Neural crest cell (in vitro differentiated cells): ENCODE measurements at regions not wholly inside any gene's neighbourhood (a gene's known extent, or its start where the extent isn't known, plus 50 kb on each side); places are given as distances from the start of the nearest gene placed in this dataset. TPM values are rescaled to one million over a fixed set of nuclear protein-coding genes. Genes with fewer than 3 reads are reported as not detected.

Experiments used
- DNase-seq: peaks from one replicate; pipeline ENCODE4 v3.0.0; 2021; ENCODE audit warnings: low read depth, mixed read lengths, low spot score
- H3K27ac Mint-ChIP-seq: one replicate; pipeline ENCODE4 v1.8.0; 2021; ENCODE audit warnings: mild to moderate bottlenecking, mixed read lengths; ENCODE audit not compliant: unreplicated experiment
- H3K27me3 Mint-ChIP-seq: 2 replicates; pipeline ENCODE4 v1.8.0; 2021; ENCODE audit warnings: low read depth, mild to moderate bottlenecking, mixed read lengths
- H3K36me3 Mint-ChIP-seq: 2 replicates; pipeline ENCODE4 v1.8.0; 2021; ENCODE audit warnings: low read depth, mild to moderate bottlenecking, mixed read lengths
- H3K4me1 Mint-ChIP-seq: 2 replicates; pipeline ENCODE4 v1.8.0; 2021; ENCODE audit warnings: mixed read lengths
- H3K4me3 Mint-ChIP-seq: one replicate; pipeline ENCODE4 v1.8.0; 2021; ENCODE audit warnings: mild to moderate bottlenecking, mixed read lengths
- H3K9me3 Mint-ChIP-seq: 2 replicates; pipeline ENCODE4 v1.8.0; 2021; ENCODE audit warnings: mixed read lengths
- CTCF ChIP-seq: fragments of 200-600 bp; sonication (generic); conservative IDR thresholded peaks from 2 replicates; pipeline ENCODE4 v1.5.0; 2021; ENCODE audit warnings: antibody characterized with exemption, mild to moderate bottlenecking
- microRNA-seq: library from miRNA; unstranded; fragments of <30 nt; microRNA quantifications from one replicate; pipeline ENCODE4, GENCODE V29; 2020

GRCh38 chr13:61470786-61471185, 55.1 kb upstream of the PCDH20 start:
- Mint-ChIP-seq H3K27me3 (no peaks in the 10 kb centered on the region), H3K4me1 (no peaks in the 10 kb centered on the region), H3K4me3 (no peak overlapping the region), H3K9me3 (no peaks in the 10 kb centered on the region), H3K27ac (no peak overlapping the region), H3K36me3 (no peaks in the 10 kb centered on the region)
- no peak for TF ChIP-seq CTCF
- DNase-seq: no peak

GRCh38 chr13:61466280-61466679, 50.6 kb upstream of the PCDH20 start:
- H3K36me3 Mint-ChIP-seq: no peaks in the 10 kb centered on the region
- DNase-seq: no peak
- no peak overlapping the region for H3K27ac Mint-ChIP-seq
- H3K4me3 Mint-ChIP-seq: no peak overlapping the region
- no peaks in the 10 kb centered on the region for H3K27me3 Mint-ChIP-seq
- TF ChIP-seq CTCF: peak; percentile 37
- H3K4me1 Mint-ChIP-seq: no peaks in the 10 kb centered on the region
- no peaks in the 10 kb centered on the region for H3K9me3 Mint-ChIP-seq

Small RNA genes in the stretch of these regions (microRNA-seq; reads per million reads assigned to microRNA genes)
- gene MIR4704 (not detected), gene MIR548X2 (not detected)
